Upper lobe of right lung (tissue), 1 donor: ENCODE measurements at regions not wholly inside any gene's neighbourhood (a gene's known extent, or its start where the extent isn't known, plus 50 kb on each side); places are given as distances from the start of the nearest gene placed in this dataset.

Experiments used
- ATAC-seq: fragments of 200-7000 bp; cut with Tn5 transposase; one replicate; pipeline ENCODE4 v1.9.1; 2020; ENCODE audit warnings: mild to moderate bottlenecking, moderate library complexity
- DNase-seq: peaks from one replicate; pipeline ENCODE4 v3.0.0-alpha.2; 2020
- H3K27ac ChIP-seq: fragments of 200-600 bp; one replicate; pipeline ENCODE4 v1.8.0; 2022
- H3K27me3 ChIP-seq: fragments of 200-600 bp; one replicate; pipeline ENCODE4 v1.8.0; 2022; ENCODE audit warnings: mild to moderate bottlenecking
- H3K36me3 ChIP-seq: fragments of 200-600 bp; one replicate; pipeline ENCODE4 v1.8.0; 2022
- H3K4me1 ChIP-seq: fragments of 200-600 bp; one replicate; pipeline ENCODE4 v1.8.0; 2022
- H3K4me3 ChIP-seq: fragments of 200-600 bp; one replicate; pipeline ENCODE4 v1.8.0; 2022; ENCODE audit warnings: mild to moderate bottlenecking
- H3K9me3 ChIP-seq: fragments of 200-600 bp; one replicate; pipeline ENCODE4 v1.8.0; 2022
- intact Hi-C: fragments of 100-400 bp; cut with DNase I; formaldehyde crosslinking; loops from one replicate; pipeline ENCODE4 v1.11.0; 2022
- TF ChIP-seq, protein P1 (sequence below): fragments of 200-600 bp; IDR thresholded peaks from one replicate; pipeline ENCODE4 v1.8.0; 2022; ENCODE audit warnings: antibody characterized with exemption
- donor health status: DM: no; HTN: yes; CAD: no; lungs with severe emphysema.

DNA sequence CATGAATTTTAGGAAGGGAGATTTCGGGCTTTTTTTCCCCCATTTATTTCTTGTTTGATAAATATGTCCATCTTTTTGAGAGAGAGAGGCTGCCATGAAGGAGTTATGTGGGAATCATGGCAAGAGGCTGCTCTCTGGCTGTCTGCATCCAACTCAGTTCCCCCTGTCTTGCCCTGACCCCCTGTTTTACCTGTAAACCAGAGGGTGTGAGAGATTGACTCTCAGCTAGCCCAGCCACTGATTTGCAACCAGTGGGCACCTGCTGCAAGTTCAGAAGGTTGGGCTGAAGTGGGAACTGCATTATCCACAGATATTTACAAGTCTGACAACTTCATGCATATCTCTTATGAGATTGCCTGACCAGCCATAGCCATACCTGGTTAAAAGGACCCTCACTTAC, 625.4 kb upstream of the FANCL start:
- no peak for ATAC-seq
- H3K27me3 ChIP-seq, result no peaks in the 10 kb centered on the region
- intact Hi-C loops, result no loop called here
- H3K4me3 ChIP-seq, result no peak overlapping the region
- H3K9me3 ChIP-seq, result no peaks in the 10 kb centered on the region
- H3K4me1 ChIP-seq, result no peaks in the 10 kb centered on the region
- no peak overlapping the region for H3K27ac ChIP-seq
- TF ChIP-seq, protein P1, sequence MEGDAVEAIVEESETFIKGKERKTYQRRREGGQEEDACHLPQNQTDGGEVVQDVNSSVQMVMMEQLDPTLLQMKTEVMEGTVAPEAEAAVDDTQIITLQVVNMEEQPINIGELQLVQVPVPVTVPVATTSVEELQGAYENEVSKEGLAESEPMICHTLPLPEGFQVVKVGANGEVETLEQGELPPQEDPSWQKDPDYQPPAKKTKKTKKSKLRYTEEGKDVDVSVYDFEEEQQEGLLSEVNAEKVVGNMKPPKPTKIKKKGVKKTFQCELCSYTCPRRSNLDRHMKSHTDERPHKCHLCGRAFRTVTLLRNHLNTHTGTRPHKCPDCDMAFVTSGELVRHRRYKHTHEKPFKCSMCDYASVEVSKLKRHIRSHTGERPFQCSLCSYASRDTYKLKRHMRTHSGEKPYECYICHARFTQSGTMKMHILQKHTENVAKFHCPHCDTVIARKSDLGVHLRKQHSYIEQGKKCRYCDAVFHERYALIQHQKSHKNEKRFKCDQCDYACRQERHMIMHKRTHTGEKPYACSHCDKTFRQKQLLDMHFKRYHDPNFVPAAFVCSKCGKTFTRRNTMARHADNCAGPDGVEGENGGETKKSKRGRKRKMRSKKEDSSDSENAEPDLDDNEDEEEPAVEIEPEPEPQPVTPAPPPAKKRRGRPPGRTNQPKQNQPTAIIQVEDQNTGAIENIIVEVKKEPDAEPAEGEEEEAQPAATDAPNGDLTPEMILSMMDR, result no peak
- DNase-seq, result no peak
- H3K36me3 ChIP-seq, result no peaks in the 10 kb centered on the region

DNA sequence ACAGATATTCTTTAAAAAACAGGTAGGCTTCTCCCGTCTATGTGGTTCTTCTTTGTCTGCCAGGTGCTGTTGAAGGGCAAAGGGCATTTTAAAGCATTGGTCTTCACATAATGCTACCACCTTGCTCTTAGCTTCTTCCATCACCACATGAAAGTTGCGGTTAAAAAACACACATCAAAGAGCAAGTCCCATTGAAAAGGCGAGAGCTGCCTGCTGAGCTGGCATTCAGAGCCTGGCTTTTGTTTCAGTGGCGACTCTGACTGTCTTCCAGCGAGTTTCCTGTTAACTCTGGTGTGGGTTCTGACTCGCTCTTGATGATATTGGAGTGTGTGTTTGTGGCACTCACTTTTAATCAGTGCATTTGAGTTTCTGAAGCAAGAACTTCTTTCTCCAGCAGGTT, 624.9 kb upstream of the FANCL start:
- intact Hi-C loops, result no loop called here
- Histone ChIP-seq H3K4me3 (no peak overlapping the region), H3K4me1 (no peaks in the 10 kb centered on the region), H3K36me3 (no peaks in the 10 kb centered on the region), H3K27me3 (no peaks in the 10 kb centered on the region), H3K9me3 (no peaks in the 10 kb centered on the region), H3K27ac (no peak overlapping the region)
- TF ChIP-seq, protein P1, result no peak
- ATAC-seq (no peak), DNase-seq (no peak)

DNA sequence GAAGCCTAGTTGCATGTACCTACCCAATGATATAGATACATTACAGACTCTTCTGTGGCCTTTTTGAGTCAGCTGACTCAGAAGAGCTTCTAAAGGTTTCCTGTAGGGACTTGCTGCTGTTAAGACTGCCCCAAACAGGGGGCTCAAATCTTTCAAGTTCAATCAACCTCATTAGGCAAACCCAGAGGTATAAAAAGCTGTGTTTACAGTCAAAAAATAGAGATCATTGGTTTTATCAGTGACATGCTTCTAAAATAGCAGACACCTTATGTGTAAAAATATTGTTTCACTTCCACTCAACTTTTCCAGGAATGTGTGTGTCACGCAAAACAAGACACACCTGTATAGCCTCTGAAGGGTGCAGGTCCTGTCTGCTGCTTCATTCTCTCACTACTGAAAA, 624.3 kb upstream of the FANCL start:
- no peaks in the 10 kb centered on the region for H3K27me3 ChIP-seq
- H3K36me3 ChIP-seq, result no peaks in the 10 kb centered on the region
- TF ChIP-seq, protein P1, result no peak
- H3K9me3 ChIP-seq, result no peaks in the 10 kb centered on the region
- H3K4me3 ChIP-seq, result no peak overlapping the region
- no peaks in the 10 kb centered on the region for H3K4me1 ChIP-seq
- DNase-seq, result no peak
- intact Hi-C loops, result no loop called here
- no peak overlapping the region for H3K27ac ChIP-seq
- no peak for ATAC-seq

DNA sequence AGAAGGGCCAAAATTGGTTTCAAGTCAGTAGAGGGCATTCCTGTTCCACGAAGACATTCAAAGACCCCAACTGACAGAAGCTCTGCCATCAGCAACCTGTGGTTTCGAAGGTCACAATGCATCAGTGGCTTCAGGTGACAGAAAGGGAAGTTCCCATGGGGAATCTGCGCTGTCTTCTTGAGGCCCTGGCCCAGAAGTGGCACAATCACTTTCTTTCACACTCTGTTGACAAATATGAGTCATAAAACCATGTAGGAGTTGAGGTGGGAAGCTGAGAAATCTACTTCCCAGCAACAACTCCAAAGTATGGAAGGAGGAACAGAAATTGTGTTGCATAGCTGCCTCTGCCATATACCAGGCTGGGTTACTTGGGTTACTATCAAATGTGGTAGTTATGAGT, 621.1 kb upstream of the FANCL start:
- Histone ChIP-seq H3K27ac (no peak overlapping the region), H3K9me3 (peaks cover 6% of the 10 kb centered on the region), H3K36me3 (no peaks in the 10 kb centered on the region), H3K27me3 (no peaks in the 10 kb centered on the region), H3K4me3 (no peak overlapping the region), H3K4me1 (no peaks in the 10 kb centered on the region)
- TF ChIP-seq, protein P1, result no peak
- no peak for ATAC-seq
- intact Hi-C loops, result no loop called here
- DNase-seq, result no peak

DNA sequence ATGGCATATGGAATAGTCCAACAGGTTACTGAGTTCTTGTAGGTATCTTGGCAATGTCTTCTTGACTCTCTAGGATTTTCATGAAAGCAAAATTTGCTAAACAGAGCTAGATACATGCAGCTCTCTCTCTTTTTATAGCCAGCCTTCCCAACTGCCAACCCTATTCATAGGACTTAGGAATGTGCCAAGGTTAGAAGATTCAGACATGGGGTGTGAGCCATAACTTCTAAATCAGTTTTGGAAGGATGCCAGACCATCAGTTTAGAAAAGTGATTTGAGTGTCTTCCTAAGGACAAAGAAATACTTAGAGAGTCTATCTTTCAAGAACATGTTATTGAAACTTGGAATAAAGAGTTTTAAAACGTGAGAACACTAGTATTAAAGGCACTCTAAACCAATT, 619.5 kb upstream of the FANCL start:
- no peaks in the 10 kb centered on the region for H3K27me3 ChIP-seq
- H3K4me3 ChIP-seq, result no peak overlapping the region
- intact Hi-C loops, result no loop called here
- DNase-seq, result no peak
- H3K9me3 ChIP-seq, result peaks cover 6% of the 10 kb centered on the region
- ATAC-seq, result no peak
- no peaks in the 10 kb centered on the region for H3K4me1 ChIP-seq
- TF ChIP-seq, protein P1, result no peak
- H3K27ac ChIP-seq, result no peak overlapping the region
- no peaks in the 10 kb centered on the region for H3K36me3 ChIP-seq

DNA sequence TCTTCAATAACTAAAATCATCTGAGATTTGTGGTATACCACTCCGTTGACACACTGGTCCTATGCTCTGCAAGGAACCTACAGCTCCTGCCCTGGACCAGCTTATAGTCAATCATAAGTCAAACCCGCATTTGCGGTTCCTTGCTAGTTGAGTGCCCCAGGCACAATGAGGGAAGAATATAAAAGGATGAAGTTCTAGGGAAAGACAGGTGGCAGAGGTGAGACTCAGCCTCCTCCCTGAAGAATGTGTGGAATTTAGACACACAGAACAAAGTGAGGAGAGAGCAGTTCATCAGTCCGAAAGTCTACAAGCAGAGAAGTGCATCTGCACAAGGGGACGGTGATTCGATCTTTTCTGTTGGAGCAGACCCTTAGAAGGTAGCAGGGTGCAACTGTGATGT, 615.0 kb upstream of the FANCL start:
- H3K27me3 ChIP-seq, result no peaks in the 10 kb centered on the region
- TF ChIP-seq, protein P1, result no peak
- intact Hi-C loops, result no loop called here
- no peaks in the 10 kb centered on the region for H3K36me3 ChIP-seq
- H3K4me3 ChIP-seq, result no peak overlapping the region
- ATAC-seq, result no peak
- H3K4me1 ChIP-seq, result no peaks in the 10 kb centered on the region
- H3K9me3 ChIP-seq, result peaks cover 6% of the 10 kb centered on the region
- H3K27ac ChIP-seq, result no peak overlapping the region
- DNase-seq, result no peak
